ENCODE measurements at regions not wholly inside any gene's neighbourhood (a gene's known extent, or its start where the extent isn't known, plus 50 kb on each side); places are given as distances from the start of the nearest gene placed in this dataset.

GRCh38 chr12:24678436-24678835 is 270.5 kb downstream of the BCAT1 start:
- no peak for TF ChIP-seq POLR2A (IDR thresholded peaks at IDR 0.05; ENCODE audit: low read depth, low read length)
- TF ChIP-seq, protein P1, sequence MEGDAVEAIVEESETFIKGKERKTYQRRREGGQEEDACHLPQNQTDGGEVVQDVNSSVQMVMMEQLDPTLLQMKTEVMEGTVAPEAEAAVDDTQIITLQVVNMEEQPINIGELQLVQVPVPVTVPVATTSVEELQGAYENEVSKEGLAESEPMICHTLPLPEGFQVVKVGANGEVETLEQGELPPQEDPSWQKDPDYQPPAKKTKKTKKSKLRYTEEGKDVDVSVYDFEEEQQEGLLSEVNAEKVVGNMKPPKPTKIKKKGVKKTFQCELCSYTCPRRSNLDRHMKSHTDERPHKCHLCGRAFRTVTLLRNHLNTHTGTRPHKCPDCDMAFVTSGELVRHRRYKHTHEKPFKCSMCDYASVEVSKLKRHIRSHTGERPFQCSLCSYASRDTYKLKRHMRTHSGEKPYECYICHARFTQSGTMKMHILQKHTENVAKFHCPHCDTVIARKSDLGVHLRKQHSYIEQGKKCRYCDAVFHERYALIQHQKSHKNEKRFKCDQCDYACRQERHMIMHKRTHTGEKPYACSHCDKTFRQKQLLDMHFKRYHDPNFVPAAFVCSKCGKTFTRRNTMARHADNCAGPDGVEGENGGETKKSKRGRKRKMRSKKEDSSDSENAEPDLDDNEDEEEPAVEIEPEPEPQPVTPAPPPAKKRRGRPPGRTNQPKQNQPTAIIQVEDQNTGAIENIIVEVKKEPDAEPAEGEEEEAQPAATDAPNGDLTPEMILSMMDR (IDR thresholded peaks at IDR 0.05; ENCODE audit: extremely low read depth in 1 of 2, insufficient read depth in 1 of 2, low read depth in 1 of 2, low read length in 2 of 2): no peak
